D341Med (cell line): ENCODE measurements at regions not wholly inside any gene's neighbourhood (a gene's known extent, or its start where the extent isn't known, plus 50 kb on each side); places are given as distances from the start of the nearest gene placed in this dataset.
A peak's percentile ranks its signal among the peaks of the same experiment; 100 is the strongest.

Source experiments
- DNase-seq: peaks from one replicate; pipeline ENCODE4 v3.0.0; 2012; ENCODE audit warnings: low spot score

- DNase-seq: no peak
Measured at GRCh38 chr3:144142151-144142840, 170.7 kb downstream of the DIPK2A start.

- no peak for DNase-seq
Measured at GRCh38 chr3:144148356-144148755, 176.7 kb downstream of the DIPK2A start.

GRCh38 chr3:144151983-144152382, 180.4 kb downstream of the DIPK2A start:
- DNase-seq: no peak

DNA sequence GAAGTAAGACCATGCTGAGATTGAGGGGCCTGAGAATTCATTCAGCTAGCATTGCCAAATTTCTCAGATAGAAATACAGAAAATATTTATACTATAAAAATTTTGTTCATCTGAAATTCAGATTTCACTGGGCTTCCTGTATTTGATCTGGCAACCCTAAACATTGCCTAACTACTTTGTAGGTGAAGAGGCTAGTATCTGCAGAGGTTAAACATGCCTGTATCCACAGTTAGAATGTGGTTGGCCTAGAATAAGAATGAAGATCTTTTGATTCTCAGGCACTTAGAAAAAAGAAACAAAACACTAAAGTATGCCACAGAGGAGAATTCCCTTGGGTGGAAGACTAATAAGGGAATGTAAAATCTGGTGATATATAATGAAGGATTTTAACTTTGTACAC, 189.0 kb downstream of the DIPK2A start:
- no peak for DNase-seq

GRCh38 chr3:144162042-144162441, 190.4 kb downstream of the DIPK2A start:
- no peak for DNase-seq

DNA sequence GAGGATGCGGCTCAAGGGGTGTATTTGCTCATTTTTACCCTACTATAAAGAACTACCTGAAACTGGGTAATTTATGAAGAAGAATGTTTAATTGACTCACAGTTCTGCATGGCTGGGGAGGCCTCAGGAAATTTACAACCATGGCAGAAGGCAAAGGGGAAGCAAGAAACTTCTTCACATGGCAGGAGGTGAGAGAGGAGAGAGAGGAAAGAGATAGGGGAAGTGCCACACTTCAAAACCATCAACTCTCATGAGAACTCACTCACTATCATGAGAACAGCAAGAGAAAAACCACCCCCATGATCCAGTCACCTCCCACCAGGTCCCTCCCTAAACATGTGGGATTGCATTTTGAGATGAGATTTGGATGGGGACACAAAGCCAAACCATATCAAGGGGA, 192.7 kb downstream of the DIPK2A start:
- no peak for DNase-seq

DNA sequence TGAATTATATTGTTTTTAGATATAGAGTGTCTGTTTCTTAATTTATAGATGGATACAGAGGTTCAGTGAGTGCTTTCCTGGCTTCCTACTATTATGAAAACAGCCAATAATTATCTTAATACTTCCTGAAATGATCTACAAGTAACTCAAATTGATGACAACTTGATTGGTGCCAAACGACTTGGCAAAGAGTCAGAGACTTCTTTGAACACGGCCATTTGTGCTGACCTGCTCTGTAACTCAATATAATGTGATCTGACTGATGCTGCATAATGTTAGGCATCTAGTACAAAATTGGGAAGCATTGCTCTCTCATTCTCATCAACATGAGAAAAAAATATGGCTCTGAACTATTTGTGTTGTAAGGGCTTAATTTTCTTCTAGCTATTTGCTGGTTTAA, 193.9 kb downstream of the DIPK2A start:
- DNase-seq: no peak

- DNase-seq: no peak
Measured at GRCh38 chr3:144167634-144168033, 196.0 kb downstream of the DIPK2A start.

DNA sequence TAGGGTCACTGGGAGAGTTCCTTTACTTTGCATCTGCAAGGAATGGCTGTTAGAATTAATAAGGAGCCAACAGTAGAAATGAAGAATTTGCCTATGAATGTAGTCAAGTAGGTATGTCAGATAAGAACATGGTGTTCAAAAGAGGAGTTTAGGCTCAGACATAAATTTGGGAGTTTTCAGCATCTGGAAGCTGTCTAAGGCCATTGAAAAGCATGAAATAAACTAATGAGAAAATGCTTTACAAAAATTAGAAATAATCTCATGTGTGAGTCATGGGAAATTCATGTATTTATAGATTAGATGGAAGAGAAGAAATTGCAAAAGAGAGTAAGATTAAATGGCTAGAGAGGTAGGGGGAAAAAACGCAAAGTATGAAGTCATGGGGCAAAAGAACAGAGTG, 201.9 kb downstream of the DIPK2A start:
- DNase-seq: no peak

GRCh38 chr3:144175644-144176425, 204.2 kb downstream of the DIPK2A start:
- DNase-seq: no peak

GRCh38 chr3:144177649-144178048, 206.0 kb downstream of the DIPK2A start:
- DNase-seq: no peak

- DNase-seq: no peak
Measured at GRCh38 chr3:144178607-144179006, 207.0 kb downstream of the DIPK2A start.

- no peak for DNase-seq
Measured at GRCh38 chr3:144181062-144181461, 209.4 kb downstream of the DIPK2A start.

- no peak for DNase-seq
Measured at GRCh38 chr3:144182501-144182900, 210.9 kb downstream of the DIPK2A start.

GRCh38 chr3:144185276-144185675, 213.7 kb downstream of the DIPK2A start:
- DNase-seq: no peak

DNA sequence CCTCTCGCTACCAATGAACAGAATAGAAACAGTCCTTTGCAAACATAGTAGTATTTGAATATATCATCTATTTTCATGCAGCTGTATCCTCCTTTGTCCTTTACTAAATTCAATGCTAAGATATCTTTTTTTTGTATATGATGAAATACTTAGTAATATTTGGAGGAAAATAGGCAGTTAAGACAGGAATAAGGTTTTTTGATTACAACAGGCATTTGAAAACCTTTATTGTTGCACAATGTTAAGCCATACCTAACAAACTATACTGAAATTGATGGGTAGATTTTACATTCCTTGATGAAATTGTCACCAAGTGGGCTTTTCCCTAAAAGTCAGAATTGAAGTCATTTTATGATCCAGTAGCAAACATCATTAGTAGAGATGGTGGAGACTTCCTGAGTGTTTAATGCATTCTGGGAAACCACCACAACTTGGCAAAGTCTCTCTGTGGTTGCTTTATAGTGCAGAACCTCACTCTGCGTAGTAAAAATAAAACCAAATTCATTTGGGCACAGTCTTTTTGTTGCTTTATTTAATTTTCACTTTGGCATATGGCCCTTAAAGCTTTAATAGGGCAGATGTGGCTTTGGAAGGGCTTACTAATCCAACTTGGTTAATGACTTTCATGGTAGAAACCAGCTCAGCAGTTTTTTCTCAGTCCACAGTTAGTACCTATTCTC, 216.0 kb downstream of the DIPK2A start:
- DNase-seq: no peak

GRCh38 chr3:144189044-144189443, 217.4 kb downstream of the DIPK2A start:
- DNase-seq: no peak

- DNase-seq: no peak
Measured at GRCh38 chr3:144197116-144197515, 225.5 kb downstream of the DIPK2A start.

- DNase-seq: no peak
Measured at GRCh38 chr3:144197582-144197981, 226.0 kb downstream of the DIPK2A start.

DNA sequence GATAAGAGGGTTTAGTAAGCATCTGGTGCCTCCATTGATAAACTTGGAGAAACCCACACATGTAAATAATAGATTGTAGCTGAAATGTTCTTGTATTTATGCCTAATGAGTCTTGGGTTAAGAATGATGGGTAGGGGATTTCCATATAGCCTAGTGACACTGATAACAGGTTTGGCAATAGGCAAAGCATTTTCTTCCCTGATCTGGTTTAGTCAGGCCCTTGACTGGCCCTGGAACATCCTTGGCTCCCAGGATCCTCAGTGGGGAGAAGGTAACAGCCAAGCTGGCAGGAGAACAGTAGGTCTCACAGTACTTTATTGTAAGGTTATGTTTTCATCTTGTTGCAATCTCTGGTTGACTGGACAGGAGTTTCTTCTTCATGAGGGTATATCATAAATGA, 228.4 kb downstream of the DIPK2A start:
- DNase-seq: no peak

DNA sequence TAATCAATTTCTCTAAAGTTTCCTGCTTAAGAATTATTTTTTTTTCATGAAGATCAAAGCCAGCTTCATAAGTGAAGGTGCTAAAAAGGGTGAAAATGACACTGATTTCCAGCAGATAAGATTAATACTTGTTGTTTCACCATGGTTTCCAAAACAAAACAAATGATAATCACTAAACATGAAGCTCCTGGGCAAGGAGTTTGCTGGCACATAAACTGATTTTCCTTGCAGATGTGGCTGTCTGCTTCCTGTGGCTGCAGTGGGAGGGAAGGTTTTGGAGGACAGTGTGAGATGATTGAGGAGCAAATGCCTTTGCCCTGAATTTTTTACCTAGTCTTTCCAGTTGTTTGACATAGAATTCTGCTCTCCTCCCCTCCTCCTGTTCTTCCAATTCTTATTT, 228.8 kb downstream of the DIPK2A start:
- DNase-seq: no peak

DNA sequence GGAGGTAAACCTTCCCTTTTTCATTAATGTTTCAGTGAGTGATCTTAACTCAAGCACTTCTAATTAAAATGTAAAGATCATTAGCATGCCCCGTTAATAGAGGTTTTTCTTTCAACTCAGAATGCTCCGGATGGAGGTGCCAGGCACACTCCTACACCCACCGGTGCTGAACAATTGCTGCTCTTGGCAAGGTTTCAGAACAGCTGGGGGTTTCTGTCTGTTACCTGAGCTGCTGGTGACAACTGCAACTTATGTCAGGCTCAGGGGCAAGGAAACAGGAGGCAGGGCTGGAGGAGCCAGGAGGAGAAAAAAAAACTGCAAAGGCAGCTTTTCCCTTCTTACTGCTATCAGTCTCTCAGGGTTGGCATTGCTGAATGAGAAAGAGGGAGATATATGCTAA, 250.1 kb downstream of the DIPK2A start:
- peak; percentile 27 for DNase-seq

DNA sequence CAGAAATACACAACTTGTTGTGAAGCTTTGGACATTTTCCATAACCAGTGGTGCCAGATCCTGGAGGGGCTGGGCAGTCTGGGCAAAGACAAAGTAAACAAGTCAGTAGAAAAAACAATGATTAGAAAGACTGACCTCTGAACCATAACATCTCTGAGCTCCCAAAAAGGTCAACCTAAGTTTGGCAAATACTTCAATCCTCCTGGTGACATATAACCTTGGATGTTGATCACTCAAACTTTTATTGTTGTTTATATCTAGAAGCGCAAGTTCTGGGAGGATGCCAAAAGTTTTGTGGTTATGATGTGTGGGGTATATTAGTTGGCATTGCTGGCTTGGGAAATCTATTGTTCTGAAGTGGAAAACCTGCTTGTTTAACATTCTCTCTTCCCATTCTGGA, 257.7 kb downstream of the DIPK2A start:
- no peak for DNase-seq
